Thyroid gland (tissue), 4 donors: ENCODE measurements at regions not wholly inside any gene's neighbourhood (a gene's known extent, or its start where the extent isn't known, plus 50 kb on each side); places are given as distances from the start of the nearest gene placed in this dataset.
A peak's percentile ranks its signal among the peaks of the same experiment; 100 is the strongest.

Source experiments
- DNase-seq, 2 donors: peaks; one replicate each; pipeline ENCODE4 v3.0.0-alpha.2; 2019
- H3K27ac ChIP-seq, 3 donors: fragments of 200-600 bp; sonication (generic); 1 replicate in 2 of 3; 2 replicates in 1 of 3; pipeline ENCODE4 v1.5.1; 2016 to 2019; ENCODE audit warnings: mild to moderate bottlenecking in 1 of 3, moderate library complexity in 1 of 3
- H3K27me3 ChIP-seq: fragments of 200-600 bp; sonication (generic); one replicate; pipeline ENCODE4 v1.5.1; 2019
- H3K36me3 ChIP-seq, 2 donors: fragments of 200-600 bp; sonication (generic); one replicate each; pipeline ENCODE4 v1.5.1; 2016 to 2019
- H3K4me1 ChIP-seq, 2 donors: fragments of 200-600 bp; sonication (generic); one replicate each; pipeline ENCODE4 v1.5.1; 2017 to 2019
- H3K4me3 ChIP-seq, 3 donors: fragments of 200-600 bp; sonication (generic); replicated peaks in 1 of 3; 1 replicate in 2 of 3; 2 replicates in 1 of 3; pipeline ENCODE4 v1.5.1; 2016; ENCODE audit warnings: mild to moderate bottlenecking in 1 of 3
- H3K9me3 ChIP-seq: fragments of 200-600 bp; sonication (generic); one replicate; pipeline ENCODE4 v1.5.1; 2017
- POLR2A ChIP-seq, 2 donors: fragments of 450-650 bp; IDR thresholded peaks; one replicate each; pipeline ENCODE4 v1.6.1; 2017; ENCODE audit warnings: antibody characterized with exemption in 2 of 2, mild to moderate bottlenecking in 2 of 2, moderate library complexity in 1 of 2
- WGBS, 2 donors: methylation state at CpG; one replicate each; pipeline ENCODE4 v1.1.5; 2017; 5-methylcytosine and 5-hydroxymethylcytosine counted together
- intact Hi-C: fragments of 100-400 bp; cut with DNase I; formaldehyde crosslinking; loops from one replicate; pipeline ENCODE4 v1.15.1; 2023
- TF ChIP-seq, protein P1 (sequence below), 6 experiments: fragments of 200-600 bp in 3 of 6; fragments of 450-650 bp in 3 of 6; sonication (generic) in 3 of 6; IDR thresholded peaks; one replicate each; pipeline ENCODE4 v1.5.1; 2016 to 2019; ENCODE audit warnings: antibody characterized with exemption in 6 of 6, mild to moderate bottlenecking in 2 of 6, inconsistent platforms in 1 of 6, moderate library complexity in 1 of 6

DNA sequence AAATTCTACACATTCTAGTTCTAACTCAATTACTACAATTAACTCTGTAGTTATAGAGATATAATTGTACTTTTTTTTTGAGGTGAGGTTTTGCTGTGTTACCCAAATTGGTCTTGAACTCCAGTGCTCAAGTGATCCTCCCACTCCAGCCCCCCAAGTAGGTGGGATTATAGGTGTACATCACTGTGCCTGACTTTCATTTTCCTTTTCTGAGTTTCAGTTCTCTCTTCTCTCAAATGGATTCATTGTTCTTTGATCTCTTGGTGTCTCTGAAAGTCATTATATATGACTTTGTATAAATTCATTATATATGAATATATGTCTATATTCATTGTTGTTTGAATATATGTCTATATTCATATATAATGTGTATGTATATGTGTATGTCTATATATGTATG, 74.0 kb upstream of the GALNT2 start:
- Histone ChIP-seq H3K27me3 (no peaks in the 10 kb centered on the region), H3K9me3 (no peaks in the 10 kb centered on the region), H3K4me3 (no peak overlapping the region), H3K4me1 (no peaks in the 10 kb centered on the region), H3K36me3 (no peaks in the 10 kb centered on the region), H3K27ac (no peak overlapping the region)
- DNase-seq = no peak
- TF ChIP-seq, protein P1, sequence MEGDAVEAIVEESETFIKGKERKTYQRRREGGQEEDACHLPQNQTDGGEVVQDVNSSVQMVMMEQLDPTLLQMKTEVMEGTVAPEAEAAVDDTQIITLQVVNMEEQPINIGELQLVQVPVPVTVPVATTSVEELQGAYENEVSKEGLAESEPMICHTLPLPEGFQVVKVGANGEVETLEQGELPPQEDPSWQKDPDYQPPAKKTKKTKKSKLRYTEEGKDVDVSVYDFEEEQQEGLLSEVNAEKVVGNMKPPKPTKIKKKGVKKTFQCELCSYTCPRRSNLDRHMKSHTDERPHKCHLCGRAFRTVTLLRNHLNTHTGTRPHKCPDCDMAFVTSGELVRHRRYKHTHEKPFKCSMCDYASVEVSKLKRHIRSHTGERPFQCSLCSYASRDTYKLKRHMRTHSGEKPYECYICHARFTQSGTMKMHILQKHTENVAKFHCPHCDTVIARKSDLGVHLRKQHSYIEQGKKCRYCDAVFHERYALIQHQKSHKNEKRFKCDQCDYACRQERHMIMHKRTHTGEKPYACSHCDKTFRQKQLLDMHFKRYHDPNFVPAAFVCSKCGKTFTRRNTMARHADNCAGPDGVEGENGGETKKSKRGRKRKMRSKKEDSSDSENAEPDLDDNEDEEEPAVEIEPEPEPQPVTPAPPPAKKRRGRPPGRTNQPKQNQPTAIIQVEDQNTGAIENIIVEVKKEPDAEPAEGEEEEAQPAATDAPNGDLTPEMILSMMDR (IDR thresholded peaks at IDR 0.05) = no peak
- TF ChIP-seq POLR2A (IDR thresholded peaks at IDR 0.05) = no peak
- intact Hi-C loops = no loop called here

DNA sequence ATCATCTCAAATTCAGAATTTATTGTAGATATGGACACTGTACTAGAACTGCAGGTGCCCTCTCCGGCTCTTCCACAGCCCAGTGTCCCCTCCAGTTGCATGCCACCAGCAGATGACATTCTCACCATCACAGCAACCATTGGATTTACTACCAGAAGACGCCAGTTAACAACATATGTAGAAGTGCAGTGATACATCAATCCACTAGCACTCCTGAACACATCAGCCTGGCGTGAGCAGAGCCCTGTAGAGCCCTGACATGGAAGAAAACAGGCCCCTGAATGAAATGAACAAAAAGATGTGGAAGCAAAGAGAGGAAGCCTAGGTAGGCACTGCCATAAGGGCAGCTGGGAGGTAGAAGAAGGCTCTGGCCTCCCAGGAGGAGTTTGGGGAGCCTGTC, 73.1 kb upstream of the GALNT2 start:
- Histone ChIP-seq H3K27ac (no peak overlapping the region), H3K9me3 (no peaks in the 10 kb centered on the region), H3K4me1 (no peaks in the 10 kb centered on the region), H3K4me3 (no peak overlapping the region), H3K27me3 (no peaks in the 10 kb centered on the region), H3K36me3 (no peaks in the 10 kb centered on the region)
- WGBS, 2 donors = 85 to 96% methylated on average over 3 of the region's 3 CpGs
- intact Hi-C loops = no loop called here
- DNase-seq = no peak
- no peak for TF ChIP-seq POLR2A (IDR thresholded peaks at IDR 0.05)
- TF ChIP-seq, protein P1 (IDR thresholded peaks at IDR 0.05) = no peak

DNA sequence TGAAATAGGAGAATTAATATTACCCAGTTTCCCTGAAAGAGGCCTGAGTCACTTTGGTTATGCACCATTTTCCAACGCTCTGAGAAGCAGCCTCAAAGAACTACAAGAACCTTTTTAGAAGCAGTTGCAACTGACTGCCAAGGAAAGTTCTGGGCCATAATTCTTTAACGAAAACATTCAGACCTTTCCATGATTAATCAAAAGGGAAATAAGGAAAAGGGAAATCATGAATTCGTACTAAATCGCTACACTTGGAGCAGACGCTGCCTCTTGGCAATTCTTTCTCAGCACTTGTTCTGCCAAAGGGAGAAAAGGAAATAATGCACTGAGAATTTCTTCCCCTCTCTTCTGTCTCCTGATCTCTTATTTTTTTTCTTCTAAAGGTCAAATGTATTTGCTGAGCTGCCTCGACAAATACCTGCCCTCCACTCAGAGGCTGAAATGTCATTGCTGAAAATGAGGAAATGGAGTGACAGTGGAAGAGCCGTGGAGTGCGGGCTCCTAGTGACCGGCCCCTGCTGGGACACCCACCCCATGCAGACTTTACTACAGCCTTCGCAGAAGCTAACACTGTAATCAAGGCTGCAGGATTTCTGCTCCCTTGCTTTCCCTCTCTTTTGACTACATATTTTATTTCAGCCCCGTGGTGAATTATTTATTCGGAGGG, 67.9 kb upstream of the GALNT2 start:
- Histone ChIP-seq H3K27me3 (no peaks in the 10 kb centered on the region), H3K36me3 (no peaks in the 10 kb centered on the region), H3K27ac (no peak overlapping the region), H3K4me3 (no peak overlapping the region), H3K4me1 (no peaks in the 10 kb centered on the region), H3K9me3 (no peaks in the 10 kb centered on the region)
- intact Hi-C loops = no loop called here
- WGBS, 2 donors = 56 to 66% methylated on average over 12 of the region's 12 CpGs
- TF ChIP-seq POLR2A (IDR thresholded peaks at IDR 0.05) = no peak
- TF ChIP-seq, protein P1 (IDR thresholded peaks at IDR 0.05) = no peak
- no peak for DNase-seq

DNA sequence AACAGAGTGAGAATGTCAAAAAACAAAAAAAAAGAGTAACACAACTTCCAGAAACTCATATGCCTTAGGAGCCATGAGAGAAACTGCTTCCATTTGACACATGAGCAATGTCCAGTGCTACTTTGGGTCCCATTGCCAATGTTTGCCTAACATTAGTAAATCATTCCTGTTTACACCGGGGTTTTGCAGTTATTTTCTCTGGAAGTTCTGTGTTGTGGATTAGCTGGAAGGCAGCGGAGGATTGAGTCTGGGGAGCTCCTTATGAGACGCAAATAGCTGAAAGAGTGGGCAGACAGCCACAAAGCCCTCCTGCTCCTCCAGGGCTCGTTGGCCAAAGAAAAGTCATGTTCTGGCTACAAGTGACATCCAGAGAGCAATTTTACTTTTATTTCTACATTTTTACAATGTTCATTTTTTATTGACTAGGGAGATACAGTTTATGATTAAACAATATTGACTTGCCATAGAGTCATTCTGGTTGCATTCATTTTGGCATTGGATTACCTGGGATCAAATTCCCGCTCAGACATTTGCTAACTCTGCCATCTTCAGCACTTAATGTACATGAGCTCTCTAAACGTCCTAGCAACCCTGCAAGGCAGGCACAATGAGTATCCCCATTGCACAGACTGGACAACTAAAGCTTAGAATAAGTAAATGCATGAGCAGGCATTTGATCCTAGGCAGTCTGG, 66.4 kb upstream of the GALNT2 start:
- 56 to 67% methylated on average over 6 of the region's 6 CpGs for WGBS, 2 donors
- H3K27me3 ChIP-seq = no peaks in the 10 kb centered on the region
- TF ChIP-seq, protein P1 (IDR thresholded peaks at IDR 0.05) = no peak
- TF ChIP-seq POLR2A (IDR thresholded peaks at IDR 0.05) = no peak
- H3K27ac ChIP-seq = no peak overlapping the region
- intact Hi-C loops = no loop called here
- H3K36me3 ChIP-seq = no peaks in the 10 kb centered on the region
- no peak for DNase-seq
- H3K4me3 ChIP-seq = no peak overlapping the region
- H3K9me3 ChIP-seq = no peaks in the 10 kb centered on the region
- H3K4me1 ChIP-seq = no peaks in the 10 kb centered on the region

DNA sequence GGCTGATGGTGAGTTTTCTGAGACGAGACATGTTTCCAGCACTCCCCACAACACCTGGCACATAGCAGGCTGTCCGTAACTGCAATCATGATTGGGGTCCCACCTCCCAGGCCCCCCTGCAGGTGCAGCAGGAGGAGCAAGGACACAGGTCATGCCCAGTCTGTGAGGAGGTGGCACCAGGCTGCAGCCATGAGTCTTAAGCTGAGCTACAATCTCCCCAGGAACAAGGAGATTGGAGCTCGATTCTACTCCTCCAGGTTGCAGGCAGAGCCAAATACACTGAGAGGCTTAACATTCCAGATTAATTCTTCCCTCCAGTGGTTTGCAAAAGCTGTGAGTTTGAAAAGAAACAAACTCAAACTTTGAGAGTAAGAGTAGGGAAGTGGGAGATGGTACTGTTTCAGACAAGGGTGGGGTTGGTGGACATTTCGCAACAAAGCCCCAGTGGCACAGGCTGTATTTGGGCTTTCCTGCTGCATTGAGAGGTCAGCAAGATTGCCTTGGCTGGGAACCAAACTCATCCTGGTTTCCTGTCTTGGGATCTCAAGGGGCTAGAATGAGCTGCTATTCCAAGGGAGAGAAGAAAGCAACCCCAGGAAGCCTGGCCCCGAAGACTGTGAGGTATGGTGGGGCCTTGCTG, 64.8 kb upstream of the GALNT2 start:
- H3K36me3 ChIP-seq = no peaks in the 10 kb centered on the region
- intact Hi-C loops = no loop called here
- H3K4me3 ChIP-seq = no peak overlapping the region
- TF ChIP-seq, protein P1 (IDR thresholded peaks at IDR 0.05) = no peak
- TF ChIP-seq POLR2A (IDR thresholded peaks at IDR 0.05) = no peak
- 54 to 67% methylated on average over 5 of the region's 5 CpGs for WGBS, 2 donors
- no peak overlapping the region for H3K27ac ChIP-seq
- H3K9me3 ChIP-seq = no peaks in the 10 kb centered on the region
- H3K27me3 ChIP-seq = no peaks in the 10 kb centered on the region
- peak; percentile 16 to 27 for DNase-seq
- H3K4me1 ChIP-seq = no peaks in the 10 kb centered on the region
